Effector memory CD4-positive, alpha-beta T cell (primary cell): ENCODE measurements at regions not wholly inside any gene's neighbourhood (a gene's known extent, or its start where the extent isn't known, plus 50 kb on each side); places are given as distances from the start of the nearest gene placed in this dataset.

Source experiments
- DNase-seq, 3 donors: peaks; one replicate each; pipeline ENCODE4 v3.0.0-alpha.2; 2020
- H3K27ac ChIP-seq: 2 replicates; pipeline ENCODE4 v1.7.0; 2013; ENCODE audit warnings: mild to moderate bottlenecking, low read length, moderate library complexity; ENCODE audit not compliant: insufficient read depth, poor library complexity, severe bottlenecking
- H3K27me3 ChIP-seq: replicated peaks from 2 replicates; pipeline ENCODE4 v1.7.0; 2013; ENCODE audit warnings: mild to moderate bottlenecking, low read length; ENCODE audit not compliant: insufficient read depth, control insufficient read depth, poor library complexity, severe bottlenecking
- H3K36me3 ChIP-seq: 2 replicates; pipeline ENCODE4 v1.7.0; 2013; ENCODE audit warnings: mild to moderate bottlenecking, low read length, moderate library complexity; ENCODE audit not compliant: control insufficient read depth, insufficient read depth
- H3K4me1 ChIP-seq: 2 replicates; pipeline ENCODE4 v1.7.0; 2013; ENCODE audit warnings: low read length, mild to moderate bottlenecking; ENCODE audit not compliant: control insufficient read depth, insufficient read depth, poor library complexity, severe bottlenecking
- H3K4me3 ChIP-seq: 2 replicates; pipeline ENCODE4 v1.7.0; 2013; ENCODE audit warnings: low read length, low read depth, mild to moderate bottlenecking; ENCODE audit not compliant: insufficient read depth, poor library complexity, severe bottlenecking
- H3K9me3 ChIP-seq: 2 replicates; pipeline ENCODE4 v1.7.0; 2013; ENCODE audit warnings: mild to moderate bottlenecking, low read length, moderate library complexity; ENCODE audit not compliant: control insufficient read depth

DNA sequence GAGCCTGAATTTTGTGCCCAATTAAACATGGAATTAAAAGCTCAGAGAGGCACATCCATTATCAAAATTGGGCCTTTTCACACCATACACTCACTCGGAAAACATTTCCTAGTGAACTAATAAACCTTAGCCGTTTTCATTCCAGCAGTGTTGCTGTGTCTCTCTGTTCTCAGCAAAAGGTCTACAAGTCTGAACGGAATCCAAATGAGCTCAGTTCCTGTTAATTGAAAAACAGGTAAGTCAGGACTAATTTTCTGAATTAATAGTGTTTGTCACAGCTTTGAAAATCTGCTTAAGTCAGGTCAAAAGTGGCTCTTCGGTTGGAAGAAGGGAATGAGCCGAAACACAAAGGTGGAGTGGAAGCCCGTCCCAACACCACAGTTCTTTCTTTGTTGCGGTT lies 163.3 kb upstream of the RALGAPA2 start:
- Histone ChIP-seq H3K27ac (no peak overlapping the region), H3K9me3 (no peaks in the 10 kb centered on the region), H3K4me1 (no peaks in the 10 kb centered on the region), H3K36me3 (no peaks in the 10 kb centered on the region), H3K4me3 (no peak overlapping the region), H3K27me3 (no peaks in the 10 kb centered on the region)
- no peak for DNase-seq

DNA sequence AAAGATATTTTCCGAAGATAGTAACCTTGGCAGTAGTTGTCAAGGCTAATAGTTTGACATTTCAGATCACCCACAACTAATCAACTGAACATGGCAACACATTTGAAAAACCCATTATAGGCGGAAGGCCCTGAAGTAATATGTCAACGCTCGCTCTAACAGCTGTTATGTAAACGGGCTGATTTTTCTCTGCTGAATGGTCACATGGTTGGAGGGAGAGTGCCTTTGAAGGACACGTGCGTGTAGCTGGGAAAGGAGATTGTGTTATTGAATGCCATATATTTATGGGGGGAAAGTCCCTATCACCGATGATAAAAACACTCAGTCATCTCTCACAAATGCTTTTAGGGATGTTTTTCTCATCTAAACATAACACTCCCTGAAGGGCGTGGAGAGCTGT lies 160.0 kb upstream of the RALGAPA2 start:
- Histone ChIP-seq H3K4me3 (no peak overlapping the region), H3K36me3 (no peaks in the 10 kb centered on the region), H3K27me3 (no peaks in the 10 kb centered on the region), H3K4me1 (no peaks in the 10 kb centered on the region), H3K9me3 (no peaks in the 10 kb centered on the region), H3K27ac (no peak overlapping the region)
- no peak for DNase-seq

DNA sequence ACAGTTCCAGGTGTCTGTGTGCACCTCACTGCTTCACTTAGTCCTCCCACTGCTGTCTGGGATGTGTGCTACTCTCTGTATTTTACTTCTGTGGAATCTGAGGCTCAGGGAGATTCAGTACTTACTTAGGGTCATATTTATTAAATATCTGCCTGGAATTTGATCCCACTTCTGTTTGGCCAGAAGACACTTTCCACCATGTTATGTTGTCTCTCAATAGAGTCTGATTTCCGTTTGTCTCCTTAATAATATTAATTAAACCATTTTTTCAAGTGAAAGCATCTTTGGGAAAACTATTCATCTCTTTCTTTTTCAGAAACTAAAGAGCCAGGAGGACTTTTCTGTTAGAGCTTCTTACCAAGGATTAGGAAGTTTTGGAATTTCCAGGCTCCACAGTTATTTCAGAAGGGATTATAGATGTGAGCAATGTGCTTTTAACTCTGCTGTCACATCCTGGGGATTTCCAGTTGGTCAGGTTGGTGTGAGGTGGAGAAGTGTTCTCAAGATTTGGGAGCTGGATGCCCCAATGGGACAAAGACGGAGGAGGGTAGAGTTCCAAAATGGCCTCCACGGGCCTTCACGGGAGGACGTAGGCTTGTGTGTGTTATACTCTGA lies 156.8 kb upstream of the RALGAPA2 start:
- no peaks in the 10 kb centered on the region for H3K36me3 ChIP-seq
- H3K27ac ChIP-seq, result no peak overlapping the region
- no peak overlapping the region for H3K4me3 ChIP-seq
- DNase-seq, result no peak
- H3K4me1 ChIP-seq, result no peaks in the 10 kb centered on the region
- no peaks in the 10 kb centered on the region for H3K9me3 ChIP-seq
- H3K27me3 ChIP-seq, result no peaks in the 10 kb centered on the region

DNA sequence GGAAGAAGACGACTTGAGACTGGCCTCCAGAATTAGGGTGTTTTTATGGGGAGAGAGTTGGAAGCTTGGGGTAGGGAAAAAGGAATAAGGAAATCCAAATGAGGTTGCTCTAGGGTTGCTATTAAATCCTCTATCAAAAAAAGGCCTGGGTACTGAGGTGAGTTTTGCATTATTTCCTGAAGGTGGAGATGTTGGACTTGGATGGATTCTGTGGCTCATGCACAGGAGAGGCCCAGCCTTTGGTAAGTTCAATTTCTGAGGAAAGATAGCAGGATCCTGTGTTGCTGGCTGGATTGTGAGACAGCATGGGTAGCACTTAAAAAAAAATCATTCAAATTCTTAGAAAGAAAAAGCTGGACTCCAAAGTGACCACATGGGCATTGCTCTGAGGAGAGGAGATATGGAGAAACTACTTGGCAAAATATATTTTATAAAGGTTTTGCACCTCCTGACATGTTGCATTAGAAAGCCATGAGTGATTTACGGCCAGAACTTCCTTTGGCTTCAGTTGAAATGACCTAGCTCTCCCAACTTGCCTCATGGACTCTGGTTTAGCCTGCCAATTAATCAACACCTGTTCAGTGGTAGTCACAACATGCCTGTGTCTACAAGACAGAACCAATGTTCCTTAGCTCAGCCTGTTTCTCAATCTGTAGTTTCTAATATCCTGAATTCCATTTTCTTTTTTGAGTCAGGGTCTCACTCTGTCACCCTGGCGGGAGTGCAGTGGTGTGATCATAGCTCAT lies 152.1 kb upstream of the RALGAPA2 start:
- DNase-seq, result no peak

DNA sequence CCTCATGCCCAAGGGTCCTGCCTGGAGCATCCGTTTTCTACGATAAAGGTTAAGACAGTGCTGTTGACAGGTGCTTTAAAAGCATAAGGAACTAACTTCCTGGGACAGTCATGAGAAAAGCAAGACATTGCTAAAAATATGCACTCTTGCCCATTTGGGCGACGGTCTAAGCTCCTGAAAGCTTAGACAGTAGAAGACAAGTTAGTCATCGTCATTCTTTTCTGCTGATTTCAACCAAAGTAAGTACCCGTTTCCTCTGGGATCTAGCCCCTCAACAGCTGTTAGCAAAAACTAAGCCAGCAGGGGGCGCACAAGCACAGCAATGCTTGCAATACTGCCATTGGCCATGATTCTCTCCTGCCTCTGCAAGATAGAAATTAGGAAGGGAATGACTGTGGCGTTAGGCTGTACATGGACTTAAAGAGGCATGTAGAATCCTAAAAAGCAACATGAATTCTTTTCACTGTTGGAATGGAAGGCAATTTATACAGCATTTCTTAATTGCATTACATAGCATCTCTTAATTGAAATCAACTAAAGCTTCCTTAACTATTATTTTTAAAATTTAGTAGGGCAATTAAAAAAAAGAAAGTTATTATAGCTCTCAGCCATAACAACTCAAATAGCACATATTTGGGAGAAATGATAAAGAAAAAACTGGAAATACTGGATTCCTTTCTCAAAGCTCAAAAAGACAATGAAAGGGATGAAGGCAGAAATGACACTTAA lies 147.8 kb upstream of the RALGAPA2 start:
- H3K36me3 ChIP-seq, result no peaks in the 10 kb centered on the region
- no peaks in the 10 kb centered on the region for H3K27me3 ChIP-seq
- H3K27ac ChIP-seq, result no peak overlapping the region
- H3K4me3 ChIP-seq, result no peak overlapping the region
- peak; percentile 50 to 67 (median 50) for DNase-seq
- H3K9me3 ChIP-seq, result no peaks in the 10 kb centered on the region
- no peaks in the 10 kb centered on the region for H3K4me1 ChIP-seq

More for the DNA sequence above, 152.1 kb upstream of the RALGAPA2 start:
- H3K4me3 ChIP-seq, result no peak overlapping the region
- no peaks in the 10 kb centered on the region for H3K36me3 ChIP-seq
- H3K27ac ChIP-seq, result no peak overlapping the region
- no peaks in the 10 kb centered on the region for H3K4me1 ChIP-seq
- H3K27me3 ChIP-seq, result no peaks in the 10 kb centered on the region
- H3K9me3 ChIP-seq, result no peaks in the 10 kb centered on the region

DNA sequence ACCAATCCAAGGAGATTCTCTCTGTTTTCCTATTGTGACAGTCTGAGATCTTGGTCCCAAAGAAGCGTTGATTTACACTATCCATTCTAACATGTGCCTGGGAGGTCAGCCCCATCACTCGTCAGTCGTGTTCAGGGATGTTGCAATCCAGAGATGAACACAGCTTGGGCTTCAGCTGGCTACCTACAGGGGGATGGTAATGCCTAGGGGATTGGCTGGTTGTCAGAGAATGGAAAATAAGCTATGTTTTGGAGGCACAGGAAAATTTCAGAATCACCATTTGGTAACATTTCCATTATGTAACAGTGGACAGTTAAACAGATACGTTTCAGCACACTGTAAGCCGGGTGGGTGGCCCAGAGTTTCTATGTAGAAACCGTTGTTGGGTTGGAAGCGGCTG lies 147.1 kb upstream of the RALGAPA2 start:
- Histone ChIP-seq H3K9me3 (no peaks in the 10 kb centered on the region), H3K4me3 (no peak overlapping the region), H3K4me1 (no peaks in the 10 kb centered on the region), H3K27me3 (no peaks in the 10 kb centered on the region), H3K27ac (no peak overlapping the region), H3K36me3 (no peaks in the 10 kb centered on the region)
- DNase-seq, result no peak

DNA sequence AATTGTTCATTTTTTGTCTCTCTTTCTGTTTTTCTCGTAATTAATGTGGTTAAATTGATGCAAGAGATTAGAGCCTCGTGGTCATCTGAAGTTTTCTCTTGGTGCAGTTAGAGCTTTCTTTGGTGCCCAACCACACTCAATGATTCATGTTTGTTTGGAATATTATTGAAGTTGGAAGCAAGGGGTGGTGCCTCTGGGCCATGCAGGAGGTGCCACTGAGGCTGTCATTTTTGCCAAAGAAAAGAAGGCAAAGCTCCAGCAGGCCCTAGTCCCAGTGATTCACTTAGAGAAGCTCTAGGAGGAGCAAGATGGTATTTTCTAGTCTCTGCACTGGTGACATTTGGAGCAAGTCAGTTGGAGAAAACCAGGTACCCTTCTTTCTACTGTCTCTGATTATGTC lies 144.5 kb upstream of the RALGAPA2 start:
- no peak overlapping the region for H3K27ac ChIP-seq
- no peaks in the 10 kb centered on the region for H3K27me3 ChIP-seq
- no peaks in the 10 kb centered on the region for H3K4me1 ChIP-seq
- H3K4me3 ChIP-seq, result no peak overlapping the region
- no peaks in the 10 kb centered on the region for H3K36me3 ChIP-seq
- no peaks in the 10 kb centered on the region for H3K9me3 ChIP-seq
- DNase-seq, result no peak

DNA sequence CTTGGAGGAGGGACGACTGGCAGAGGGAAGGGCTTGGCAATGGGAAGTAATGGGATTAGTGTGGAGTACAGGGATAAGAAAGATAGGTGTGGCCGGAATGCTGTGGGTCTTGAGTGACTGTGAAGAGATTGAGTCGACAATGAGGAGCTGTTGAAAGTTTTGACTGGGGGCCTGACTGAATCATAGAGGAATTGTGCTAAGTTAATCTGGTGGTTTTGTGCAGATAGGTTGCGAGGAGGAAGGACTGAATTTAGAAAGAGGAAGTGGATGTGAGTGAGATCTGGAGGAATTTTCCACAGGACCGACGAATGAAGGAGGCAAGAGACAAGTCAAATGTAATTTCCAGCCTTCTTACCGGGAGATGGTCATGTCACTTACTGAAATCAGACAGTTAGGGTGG lies 143.9 kb upstream of the RALGAPA2 start:
- Histone ChIP-seq H3K27me3 (no peaks in the 10 kb centered on the region), H3K27ac (no peak overlapping the region), H3K4me3 (no peak overlapping the region), H3K9me3 (no peaks in the 10 kb centered on the region), H3K36me3 (no peaks in the 10 kb centered on the region), H3K4me1 (no peaks in the 10 kb centered on the region)
- no peak for DNase-seq

DNA sequence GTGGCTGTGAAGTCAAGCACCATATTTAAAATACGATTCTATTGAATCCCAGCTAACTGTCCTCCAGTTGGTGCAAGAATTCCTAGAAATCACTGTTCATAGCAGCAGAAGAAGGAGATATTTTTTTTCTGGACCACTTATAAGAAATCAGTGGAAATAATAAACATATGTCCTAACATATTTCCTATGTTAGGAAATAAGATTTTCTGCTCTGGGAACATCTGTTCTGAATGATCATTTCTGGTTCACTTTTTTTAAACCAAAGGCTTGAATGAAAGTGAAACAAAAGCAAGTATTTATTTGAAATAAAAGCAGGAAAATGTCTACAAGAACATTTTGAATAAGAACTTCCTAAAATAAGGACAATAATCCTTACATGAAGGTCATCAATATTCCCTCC lies 138.9 kb upstream of the RALGAPA2 start:
- H3K4me3 ChIP-seq, result no peak overlapping the region
- no peaks in the 10 kb centered on the region for H3K4me1 ChIP-seq
- H3K36me3 ChIP-seq, result no peaks in the 10 kb centered on the region
- no peak overlapping the region for H3K27ac ChIP-seq
- H3K27me3 ChIP-seq, result no peaks in the 10 kb centered on the region
- no peaks in the 10 kb centered on the region for H3K9me3 ChIP-seq
- DNase-seq, result no peak

DNA sequence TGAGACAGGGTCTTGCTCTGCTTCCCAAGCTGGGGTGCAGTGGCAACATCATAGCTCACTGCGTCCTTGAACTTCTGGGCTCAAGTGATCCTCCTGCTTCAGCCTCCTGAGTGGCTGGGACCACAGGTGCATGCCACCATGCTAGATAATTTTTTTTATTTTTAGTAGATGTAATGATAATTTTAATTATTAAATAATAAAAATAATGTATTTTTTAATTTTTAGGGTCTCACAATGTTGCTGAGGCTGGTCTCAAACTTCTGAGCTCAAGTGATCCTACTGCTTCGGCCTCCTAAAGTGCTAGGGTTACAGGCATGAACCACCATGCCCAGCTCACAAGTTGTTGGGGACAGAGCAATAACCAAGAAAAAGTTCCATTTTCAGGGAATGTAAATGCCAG lies 138.0 kb upstream of the RALGAPA2 start:
- Histone ChIP-seq H3K36me3 (no peaks in the 10 kb centered on the region), H3K4me1 (no peaks in the 10 kb centered on the region), H3K27ac (no peak overlapping the region), H3K27me3 (no peaks in the 10 kb centered on the region), H3K9me3 (no peaks in the 10 kb centered on the region), H3K4me3 (no peak overlapping the region)
- DNase-seq, result no peak
